AG09319 (cell line): ENCODE measurements at regions not wholly inside any gene's neighbourhood (a gene's known extent, or its start where the extent isn't known, plus 50 kb on each side); places are given as distances from the start of the nearest gene placed in this dataset.

ENCODE experiments used
- DNase-seq: peaks from one replicate; pipeline ENCODE4 v3.0.0-alpha.2; 2010; ENCODE audit warnings: low read depth; ENCODE audit errors: extremely low read depth
- TF ChIP-seq, protein P1 (sequence below): IDR thresholded peaks from 2 replicates; pipeline ENCODE4 v1.5.1; 2011; ENCODE audit warnings: low read depth, mild to moderate bottlenecking, inconsistent platforms, low read length, moderate library complexity

DNA sequence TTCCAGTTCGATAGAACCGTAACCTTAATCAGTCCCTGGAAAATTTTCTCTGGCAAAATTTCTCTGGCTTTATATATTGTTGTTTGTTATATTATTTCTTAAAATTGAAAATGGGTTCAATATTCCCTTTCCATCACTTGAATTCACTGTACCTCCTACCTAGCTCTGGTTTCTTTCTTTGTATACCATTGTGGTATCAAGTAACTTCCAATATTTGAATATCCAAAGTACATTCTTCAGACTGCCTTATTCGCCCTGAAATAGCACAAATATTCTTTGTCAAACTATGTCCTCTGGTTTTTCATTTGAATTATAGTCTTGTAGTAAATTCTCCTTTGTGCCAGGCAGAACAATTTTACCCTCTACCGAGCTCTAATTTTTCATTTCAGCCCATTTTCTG lies 541.6 kb downstream of the REEP3 start:
- no peak for DNase-seq
- TF ChIP-seq, protein P1, sequence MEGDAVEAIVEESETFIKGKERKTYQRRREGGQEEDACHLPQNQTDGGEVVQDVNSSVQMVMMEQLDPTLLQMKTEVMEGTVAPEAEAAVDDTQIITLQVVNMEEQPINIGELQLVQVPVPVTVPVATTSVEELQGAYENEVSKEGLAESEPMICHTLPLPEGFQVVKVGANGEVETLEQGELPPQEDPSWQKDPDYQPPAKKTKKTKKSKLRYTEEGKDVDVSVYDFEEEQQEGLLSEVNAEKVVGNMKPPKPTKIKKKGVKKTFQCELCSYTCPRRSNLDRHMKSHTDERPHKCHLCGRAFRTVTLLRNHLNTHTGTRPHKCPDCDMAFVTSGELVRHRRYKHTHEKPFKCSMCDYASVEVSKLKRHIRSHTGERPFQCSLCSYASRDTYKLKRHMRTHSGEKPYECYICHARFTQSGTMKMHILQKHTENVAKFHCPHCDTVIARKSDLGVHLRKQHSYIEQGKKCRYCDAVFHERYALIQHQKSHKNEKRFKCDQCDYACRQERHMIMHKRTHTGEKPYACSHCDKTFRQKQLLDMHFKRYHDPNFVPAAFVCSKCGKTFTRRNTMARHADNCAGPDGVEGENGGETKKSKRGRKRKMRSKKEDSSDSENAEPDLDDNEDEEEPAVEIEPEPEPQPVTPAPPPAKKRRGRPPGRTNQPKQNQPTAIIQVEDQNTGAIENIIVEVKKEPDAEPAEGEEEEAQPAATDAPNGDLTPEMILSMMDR, result no peak

- TF ChIP-seq, protein P1, result no peak
- no peak for DNase-seq
Measured at GRCh38 chr10:64067009-64067606, 545.9 kb downstream of the REEP3 start.

- DNase-seq, result no peak
- TF ChIP-seq, protein P1, result no peak
Measured at GRCh38 chr10:64067859-64068258, 546.7 kb downstream of the REEP3 start.

DNA sequence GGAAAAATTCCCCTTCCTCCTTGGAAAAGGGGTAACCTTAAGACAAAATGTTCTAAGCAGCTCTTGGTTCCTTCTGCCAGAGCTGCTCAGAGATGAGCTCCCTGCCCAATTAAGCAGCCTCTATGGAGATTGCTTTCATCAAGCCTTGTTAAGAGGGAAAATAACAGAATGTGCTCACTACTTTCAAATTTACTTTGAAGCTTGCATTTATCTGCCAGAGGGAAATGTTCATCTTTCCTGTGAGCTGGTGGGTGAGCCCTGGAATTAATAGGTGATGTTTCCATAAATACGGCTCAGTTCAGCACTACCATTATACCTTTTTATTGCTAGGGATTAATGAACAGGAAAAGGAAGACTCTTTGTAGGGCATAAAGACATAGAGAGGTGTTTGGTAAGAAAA lies 549.0 kb downstream of the REEP3 start:
- no peak for DNase-seq
- TF ChIP-seq, protein P1, result no peak

- no peak for DNase-seq
Measured at GRCh38 chr10:64071218-64071617, 550.0 kb downstream of the REEP3 start.

DNA sequence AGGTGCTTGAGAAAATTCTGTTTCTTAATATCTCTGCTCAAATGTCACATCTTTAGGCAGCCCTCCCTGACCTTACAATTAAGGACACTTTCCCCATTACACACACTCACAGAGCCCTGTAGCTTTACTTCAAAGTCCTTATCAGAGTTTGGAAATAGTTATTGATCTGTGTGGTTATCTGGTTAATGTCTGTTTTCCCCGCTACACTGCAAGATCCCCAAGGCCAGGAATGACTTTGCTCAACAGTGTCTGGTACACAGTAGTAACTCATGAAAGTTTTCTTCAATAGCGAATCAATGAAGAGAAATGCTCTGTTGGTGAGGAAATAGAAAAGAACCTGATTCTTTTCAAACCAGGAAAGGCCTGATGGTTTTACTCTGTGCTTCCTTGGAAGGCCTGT lies 554.4 kb downstream of the REEP3 start:
- no peak for DNase-seq
- TF ChIP-seq, protein P1, result no peak

More at GRCh38 chr10:64071218-64071617, 550.0 kb downstream of the REEP3 start:
- TF ChIP-seq, protein P1, result no peak

GRCh38 chr10:64076322-64076940 lies 555.2 kb downstream of the REEP3 start:
- TF ChIP-seq, protein P1, result no peak
- no peak for DNase-seq
